D721Med (cell line): ENCODE measurements at regions not wholly inside any gene's neighbourhood (a gene's known extent, or its start where the extent isn't known, plus 50 kb on each side); places are given as distances from the start of the nearest gene placed in this dataset.

Experiments used
- DNase-seq: peaks from one replicate; pipeline ENCODE4 v3.0.0; 2011; ENCODE audit warnings: low spot score; ENCODE audit not compliant: insufficient read length
- FAIRE-seq: peaks from 2 replicates; lab custom pipeline; 2011; peaks lifted over from hg19 to GRCh38; lab: Jason Lieb, UNC
- TF ChIP-seq, protein P1 (sequence below): IDR thresholded peaks from 2 replicates; pipeline ENCODE4 v1.5.1; 2012; ENCODE audit warnings: mild to moderate bottlenecking, control low read depth; ENCODE audit not compliant: insufficient read depth; ENCODE audit errors: missing control alignments

DNA sequence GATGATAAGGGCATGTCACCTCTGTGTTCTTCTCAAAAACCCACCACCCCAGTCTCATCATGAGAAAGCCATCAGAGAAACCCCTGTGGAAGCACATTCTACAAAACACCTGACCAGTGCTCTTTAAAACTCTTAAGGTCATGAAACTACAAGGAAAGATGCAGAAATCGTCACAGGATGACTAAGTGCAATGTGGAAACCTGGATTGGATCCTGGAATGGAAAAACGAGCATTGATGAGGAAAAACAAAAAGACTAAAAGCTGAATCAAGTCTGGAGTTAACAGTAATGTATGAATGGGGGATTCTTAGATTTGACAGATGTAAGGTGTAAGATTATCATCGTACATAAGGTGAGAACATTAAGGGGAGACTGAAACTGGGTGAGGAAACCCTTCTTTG lies 211.0 kb downstream of the TBX5 start:
- DNase-seq: no peak
- no peak for FAIRE-seq
- TF ChIP-seq, protein P1, sequence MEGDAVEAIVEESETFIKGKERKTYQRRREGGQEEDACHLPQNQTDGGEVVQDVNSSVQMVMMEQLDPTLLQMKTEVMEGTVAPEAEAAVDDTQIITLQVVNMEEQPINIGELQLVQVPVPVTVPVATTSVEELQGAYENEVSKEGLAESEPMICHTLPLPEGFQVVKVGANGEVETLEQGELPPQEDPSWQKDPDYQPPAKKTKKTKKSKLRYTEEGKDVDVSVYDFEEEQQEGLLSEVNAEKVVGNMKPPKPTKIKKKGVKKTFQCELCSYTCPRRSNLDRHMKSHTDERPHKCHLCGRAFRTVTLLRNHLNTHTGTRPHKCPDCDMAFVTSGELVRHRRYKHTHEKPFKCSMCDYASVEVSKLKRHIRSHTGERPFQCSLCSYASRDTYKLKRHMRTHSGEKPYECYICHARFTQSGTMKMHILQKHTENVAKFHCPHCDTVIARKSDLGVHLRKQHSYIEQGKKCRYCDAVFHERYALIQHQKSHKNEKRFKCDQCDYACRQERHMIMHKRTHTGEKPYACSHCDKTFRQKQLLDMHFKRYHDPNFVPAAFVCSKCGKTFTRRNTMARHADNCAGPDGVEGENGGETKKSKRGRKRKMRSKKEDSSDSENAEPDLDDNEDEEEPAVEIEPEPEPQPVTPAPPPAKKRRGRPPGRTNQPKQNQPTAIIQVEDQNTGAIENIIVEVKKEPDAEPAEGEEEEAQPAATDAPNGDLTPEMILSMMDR: no peak

DNA sequence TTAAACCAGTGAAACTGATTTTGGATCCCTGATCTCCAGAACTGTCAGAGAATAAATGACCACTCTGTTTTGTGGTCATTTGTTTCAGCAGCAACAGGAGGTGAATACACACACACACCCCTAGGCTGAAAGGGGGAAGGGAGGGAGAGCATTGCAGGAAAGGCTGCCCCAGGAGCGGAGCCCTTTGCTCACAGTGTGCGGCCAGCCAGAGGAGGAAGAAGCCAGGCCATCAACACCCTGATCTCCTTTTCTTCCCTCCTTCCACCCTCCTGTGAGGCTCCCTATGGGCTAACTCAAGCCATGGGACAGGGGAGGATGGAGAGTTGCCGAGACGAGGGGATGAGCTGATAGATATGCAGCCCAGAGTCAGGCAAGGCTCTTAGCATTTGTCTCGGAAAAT lies 211.9 kb downstream of the TBX5 start:
- FAIRE-seq: no peak
- TF ChIP-seq, protein P1: no peak
- no peak for DNase-seq

- no peak for FAIRE-seq
- TF ChIP-seq, protein P1: no peak
- no peak for DNase-seq
Measured at GRCh38 chr12:114193474-114193873, 212.5 kb downstream of the TBX5 start.

DNA sequence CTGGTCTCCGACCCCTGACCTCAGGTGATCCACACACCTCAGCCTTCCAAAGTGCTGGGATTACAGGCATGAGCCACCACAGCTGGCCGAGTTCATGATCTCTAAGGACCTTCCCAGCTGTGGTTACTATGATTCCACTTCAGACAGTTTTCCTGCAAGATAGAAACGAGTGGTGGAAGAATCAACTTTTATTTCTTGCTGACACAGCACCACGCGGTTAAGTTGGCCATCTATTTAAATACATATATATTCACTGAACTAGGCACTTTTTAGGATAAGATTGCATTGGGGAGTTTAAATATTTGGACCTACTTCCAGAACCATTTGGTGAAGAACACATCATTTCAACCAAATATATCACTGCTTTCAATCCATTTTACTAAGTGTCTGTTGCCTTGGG lies 213.4 kb downstream of the TBX5 start:
- DNase-seq (no peak), FAIRE-seq (no peak)
- TF ChIP-seq, protein P1: no peak

GRCh38 chr12:114192013-114192412 lies 213.9 kb downstream of the TBX5 start:
- TF ChIP-seq, protein P1: no peak
- FAIRE-seq: no peak

GRCh38 chr12:114191581-114191980 lies 214.4 kb downstream of the TBX5 start:
- TF ChIP-seq, protein P1: no peak
- DNase-seq (no peak), FAIRE-seq (no peak)

More at GRCh38 chr12:114192013-114192412, 213.9 kb downstream of the TBX5 start:
- no peak for DNase-seq

GRCh38 chr12:114190971-114191370 lies 215.0 kb downstream of the TBX5 start:
- TF ChIP-seq, protein P1: no peak
- FAIRE-seq (no peak), DNase-seq (no peak)
